K562 (cell line): ENCODE measurements at regions not wholly inside any gene's neighbourhood (a gene's known extent, or its start where the extent isn't known, plus 50 kb on each side); places are given as distances from the start of the nearest gene placed in this dataset.

Experiments used
- ATAC-seq: fragments of 200-7000 bp; cut with Tn5 transposase; 3 replicates; pipeline ENCODE4 v1.9.1; 2020; ENCODE audit warnings: moderate library complexity
- BruUV-seq: library from RNA; stranded (reverse); fragments of 400-500 nt; replicated peaks from 2 replicates; lab custom pipeline; 2021; lab: Mats Ljungman, UMichigan
- CTCF ChIA-PET: fragments of 300-600 bp; formaldehyde crosslinking; extraction: SDS; loops from one replicate; lab custom pipeline; 2021; ENCODE audit warnings: low intra/inter-chr PET ratio; lab: Yijun Ruan, JAX
- POLR2A ChIA-PET: fragments of 300-600, 350-650 bp; sonication (Branson Sonifier 250); formaldehyde crosslinking; extraction: SDS; loops from one replicate; lab custom pipeline; 2021; ENCODE audit warnings: antibody characterized with exemption, inconsistent platforms; lab: Yijun Ruan, JAX
- DNase-seq, 4 experiments: peaks; one replicate each; pipeline versions ENCODE4 v3.0.0 to v3.0.0-alpha.2; 2011 to 2018; ENCODE audit warnings: low spot score in 3 of 4, mixed read lengths in 3 of 4; ENCODE audit errors: extremely low read depth in 1 of 4
- FAIRE-seq: peaks from 2 replicates; lab custom pipeline; 2011; peaks lifted over from hg19 to GRCh38; lab: Jason Lieb, UNC
- H2AFZ ChIP-seq: 2 replicates; pipeline ENCODE4 v1.6.0; 2011; ENCODE audit warnings: low read depth, low read length, control low read depth, inconsistent platforms
- H3K27ac ChIP-seq: fragments of 200-600 bp; 3 replicates; pipeline ENCODE4 v1.8.0; 2011; ENCODE audit warnings: low read depth, mild to moderate bottlenecking, control low read depth, inconsistent platforms, low read length, moderate library complexity, mixed read lengths; ENCODE audit errors: extremely low read depth
- H3K27me3 ChIP-seq, 2 experiments: fragments of 300-600 bp in 1 of 2; 2 replicates in 1 of 2; 3 replicates in 1 of 2; pipeline versions ENCODE4 v1.6.0 to v1.8.0; 2011; ENCODE audit warnings: inconsistent platforms in 2 of 2, low read length in 2 of 2, mild to moderate bottlenecking in 1 of 2, mixed read lengths in 1 of 2, moderate library complexity in 1 of 2; ENCODE audit not compliant: control insufficient read depth in 2 of 2, insufficient read depth in 2 of 2
- H3K36me3 ChIP-seq: fragments of 300-600 bp; 3 replicates; pipeline ENCODE4 v1.8.0; 2011; ENCODE audit warnings: mild to moderate bottlenecking, low read length, inconsistent platforms; ENCODE audit not compliant: control insufficient read depth, insufficient read depth
- H3K4me1 ChIP-seq, 2 experiments: fragments of 200-600 bp in 1 of 2; replicated peaks in 1 of 2; 2 replicates in 1 of 2; 3 replicates in 1 of 2; pipeline versions ENCODE4 v1.5.1 to v1.8.0; 2011; ENCODE audit warnings: inconsistent platforms in 2 of 2, low read length in 2 of 2, mild to moderate bottlenecking in 1 of 2, mixed read lengths in 1 of 2, moderate library complexity in 1 of 2; ENCODE audit not compliant: control insufficient read depth in 2 of 2, insufficient read depth in 2 of 2
- H3K4me2 ChIP-seq: 2 replicates; pipeline ENCODE4 v1.6.1; 2011; ENCODE audit warnings: low read length, control low read depth, inconsistent platforms, mixed read lengths; ENCODE audit not compliant: insufficient read depth
- H3K4me3 ChIP-seq: fragments of 200-600 bp; sonication (generic), shearing (Covaris generic); 2 replicates; pipeline ENCODE4 v1.5.1; 2016; ENCODE audit warnings: control low read depth, inconsistent platforms
- H3K79me2 ChIP-seq: fragments of 200-600 bp; 3 replicates; pipeline ENCODE4 v1.8.0; 2011; ENCODE audit warnings: low read length, inconsistent platforms; ENCODE audit not compliant: control insufficient read depth, insufficient read depth
- H3K9ac ChIP-seq, 2 experiments: 2 replicates each; pipeline versions ENCODE4 v1.6.0 to v1.6.1; 2011; ENCODE audit warnings: low read depth in 2 of 2, low read length in 2 of 2, control low read depth in 1 of 2, inconsistent platforms in 1 of 2, mild to moderate bottlenecking in 1 of 2, mixed read lengths in 1 of 2; ENCODE audit not compliant: insufficient read depth in 1 of 2
- H3K9me1 ChIP-seq: one replicate; pipeline ENCODE4 v1.6.0; 2011; ENCODE audit warnings: inconsistent platforms, mild to moderate bottlenecking, low read length, moderate library complexity; ENCODE audit not compliant: control insufficient read depth, insufficient read depth
- H3K9me3 ChIP-seq: replicated peaks from 2 replicates; pipeline ENCODE4 v1.5.1; 2011; ENCODE audit warnings: low read depth, low read length, inconsistent platforms; ENCODE audit not compliant: control insufficient read depth, insufficient read depth
- H4K20me1 ChIP-seq: replicated peaks from 2 replicates; pipeline ENCODE4 v1.6.1; 2011; ENCODE audit warnings: low read length, inconsistent platforms, mixed read lengths; ENCODE audit not compliant: control insufficient read depth, insufficient read depth
- DACH1 ChIP-seq: fragments of 450-650 bp; IDR thresholded peaks from 2 replicates; pipeline ENCODE4 v1.6.1; 2018; ENCODE audit not compliant: partially characterized antibody
- EGR1 ChIP-seq: fragments of 450-650 bp; conservative IDR thresholded peaks from 2 replicates; pipeline ENCODE4 v1.6.1; 2017; ENCODE audit warnings: mild to moderate bottlenecking
- MYNN ChIP-seq, 2 experiments: sonication (generic); formaldehyde crosslinking in 1 of 2; IDR thresholded peaks; 2 replicates each; pipeline versions ENCODE4 v1.5.0 to v1.6.1; 2016 to 2020; ENCODE audit warnings: antibody characterized with exemption in 1 of 2, missing genetic modification reagents in 1 of 2
- SPI1 ChIP-seq: IDR thresholded peaks from 2 replicates; pipeline ENCODE4 v1.6.1; 2011; ENCODE audit warnings: low read depth, low read length, control low read depth, borderline replicate concordance
- SREBF1 ChIP-seq: fragments of 150-350 bp; IDR thresholded peaks from 2 replicates; pipeline ENCODE4 v1.6.1; 2014; ENCODE audit warnings: antibody characterized with exemption, low read depth, low read length, borderline replicate concordance
- ZNF24 ChIP-seq: fragments of 450-650 bp; IDR thresholded peaks from 2 replicates; pipeline ENCODE4 v1.6.1; 2016
- ZNF766 ChIP-seq: fragments of 200-800 bp; sonication (Bioruptor generic); conservative IDR thresholded peaks from 2 replicates; pipeline ENCODE4 v1.6.1; 2016; ENCODE audit warnings: missing genetic modification characterization, missing compliant biosample characterization
- WGBS: fragments of 100-300 bp; shearing (Covaris generic); methylation state at CpG from one replicate; pipeline ENCODE4 v1.1.6; 2016; ENCODE audit warnings: low coverage, mixed read lengths; ENCODE audit not compliant: insufficient coverage; ENCODE audit errors: missing lambda C conversion rate; 5-methylcytosine and 5-hydroxymethylcytosine counted together
- in situ Hi-C: fragments of 300-500 bp; cut with MboI; formaldehyde crosslinking; loops from 4 replicates; pipeline ENCODE4 v1.15.0; 2018; ENCODE audit warnings: inconsistent platforms, mixed read lengths
- intact Hi-C: fragments of 100-400 bp; cut with micrococcal nuclease; formaldehyde crosslinking; loops from 2 replicates; pipeline ENCODE4 v1.14.2; 2022
- TF ChIP-seq, protein P1 (sequence below): fragments of 200-400 bp; formaldehyde crosslinking; IDR thresholded peaks from 2 replicates; pipeline ENCODE4 v1.6.1; 2017; ENCODE audit warnings: mild to moderate bottlenecking, low read depth, low read length, moderate library complexity

DNA sequence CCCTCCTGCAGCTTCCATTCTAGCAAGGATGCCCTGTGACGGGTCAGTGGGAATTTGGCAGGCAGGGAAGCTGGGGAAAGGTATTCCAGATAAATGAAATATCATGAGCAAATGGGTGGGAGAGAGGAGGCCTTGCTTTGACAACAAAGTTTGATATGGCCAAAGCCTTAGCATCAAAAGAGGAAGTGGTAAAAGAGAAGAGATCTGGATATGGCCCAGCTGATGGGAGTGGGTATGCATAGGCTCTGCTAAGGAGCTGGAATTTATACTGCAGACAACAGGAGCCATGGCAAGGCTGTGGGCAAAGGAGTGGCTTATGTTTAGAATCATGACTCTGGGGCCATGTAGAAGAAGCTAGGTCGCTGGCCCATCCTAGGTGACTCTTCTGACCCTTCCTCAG, 89.2 kb downstream of the PJA1 start:
- DNase-seq (no peak), ATAC-seq (no peak), FAIRE-seq (no peak)
- Histone ChIP-seq H4K20me1 (no peaks in the 10 kb centered on the region), H3K27ac (no peak overlapping the region), H2AFZ (no peak overlapping the region), H3K4me2 (no peak overlapping the region), H3K9me1 (peaks cover 2% of the 10 kb centered on the region), H3K4me3 (no peak overlapping the region), H3K36me3 (no peaks in the 10 kb centered on the region), H3K27me3 (no peaks in the 10 kb centered on the region), H3K9me3 (no peaks in the 10 kb centered on the region), H3K4me1 (peaks cover 0 to 2% of the 10 kb centered on the region in 2 experiments; a peak in 2 of 5 replicates), H3K9ac (no peak overlapping the region), H3K79me2 (no peaks in the 10 kb centered on the region)
- in situ Hi-C loops (no loop called here), intact Hi-C loops (no loop called here)
- BruUV-seq: no TSS peak
- ChIA-PET CTCF (no interaction called here), POLR2A (no interaction called here)
- TF ChIP-seq SPI1: peak; percentile 95
- no peak for TF ChIP-seq ZNF766
- 0% methylated on average over 2 of the region's 2 CpGs for WGBS

DNA sequence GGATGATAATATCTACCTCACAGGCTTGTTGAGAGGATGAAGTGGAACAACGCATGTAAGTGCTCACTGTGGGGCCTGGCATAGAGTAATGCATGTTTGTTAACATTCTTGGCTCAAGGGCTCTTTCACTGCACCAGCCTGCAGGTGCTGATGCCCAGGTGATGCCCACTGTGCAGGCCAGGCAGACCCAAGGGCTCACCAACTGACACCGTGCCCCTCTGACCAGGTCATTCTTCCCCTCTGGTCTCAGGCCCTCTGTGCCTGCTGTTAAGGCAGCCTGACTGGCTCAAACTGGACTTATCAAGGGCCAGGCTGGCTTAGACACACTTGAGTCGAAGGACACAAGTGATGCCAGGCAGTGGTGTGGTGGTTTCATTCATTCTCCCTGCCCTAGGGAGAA, 90.5 kb downstream of the PJA1 start:
- intact Hi-C loops: no loop called here
- no peaks in the 10 kb centered on the region; a peak in 1 of 5 replicates for H3K4me1 ChIP-seq
- H2AFZ ChIP-seq: no peak overlapping the region
- H3K27ac ChIP-seq: no peak overlapping the region
- no peak overlapping the region for H3K4me3 ChIP-seq
- ChIA-PET CTCF (no interaction called here), POLR2A (no interaction called here)
- H3K9me1 ChIP-seq: peaks cover 2% of the 10 kb centered on the region
- no peaks in the 10 kb centered on the region for H3K27me3 ChIP-seq
- in situ Hi-C loops: no loop called here
- no peak for ATAC-seq
- DNase-seq: no peak
- H3K4me2 ChIP-seq: no peak overlapping the region
- TF ChIP-seq DACH1 (no peak), SREBF1 (no peak), MYNN (IDR thresholded peaks at IDR 0.05) (no peak), MYNN (CRISPR knock-in tag; IDR thresholded peaks at IDR 0.05) (no peak), EGR1 (no peak), ZNF24 (no peak)
- TF ChIP-seq, protein P1, sequence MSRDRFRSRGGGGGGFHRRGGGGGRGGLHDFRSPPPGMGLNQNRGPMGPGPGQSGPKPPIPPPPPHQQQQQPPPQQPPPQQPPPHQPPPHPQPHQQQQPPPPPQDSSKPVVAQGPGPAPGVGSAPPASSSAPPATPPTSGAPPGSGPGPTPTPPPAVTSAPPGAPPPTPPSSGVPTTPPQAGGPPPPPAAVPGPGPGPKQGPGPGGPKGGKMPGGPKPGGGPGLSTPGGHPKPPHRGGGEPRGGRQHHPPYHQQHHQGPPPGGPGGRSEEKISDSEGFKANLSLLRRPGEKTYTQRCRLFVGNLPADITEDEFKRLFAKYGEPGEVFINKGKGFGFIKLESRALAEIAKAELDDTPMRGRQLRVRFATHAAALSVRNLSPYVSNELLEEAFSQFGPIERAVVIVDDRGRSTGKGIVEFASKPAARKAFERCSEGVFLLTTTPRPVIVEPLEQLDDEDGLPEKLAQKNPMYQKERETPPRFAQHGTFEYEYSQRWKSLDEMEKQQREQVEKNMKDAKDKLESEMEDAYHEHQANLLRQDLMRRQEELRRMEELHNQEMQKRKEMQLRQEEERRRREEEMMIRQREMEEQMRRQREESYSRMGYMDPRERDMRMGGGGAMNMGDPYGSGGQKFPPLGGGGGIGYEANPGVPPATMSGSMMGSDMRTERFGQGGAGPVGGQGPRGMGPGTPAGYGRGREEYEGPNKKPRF: no peak
- no peaks in the 10 kb centered on the region for H4K20me1 ChIP-seq
- BruUV-seq: no TSS peak
- H3K9me3 ChIP-seq: no peaks in the 10 kb centered on the region
- 4% methylated on average over 3 of the region's 3 CpGs for WGBS
- FAIRE-seq: no peak
- H3K79me2 ChIP-seq: no peaks in the 10 kb centered on the region
- H3K9ac ChIP-seq: no peak overlapping the region
- no peaks in the 10 kb centered on the region for H3K36me3 ChIP-seq
